Endothelial cell of umbilical vein (primary cell): ENCODE measurements at regions not wholly inside any gene's neighbourhood (a gene's known extent, or its start where the extent isn't known, plus 50 kb on each side); places are given as distances from the start of the nearest gene placed in this dataset. TPM values are rescaled to one million over a fixed set of nuclear protein-coding genes. Genes with fewer than 3 reads are reported as not detected.

ENCODE experiments used
- BruUV-seq: library from RNA; stranded (reverse); fragments of 400-500 nt; replicated peaks from 2 replicates; lab custom pipeline; 2021; lab: Mats Ljungman, UMichigan
- CTCF ChIA-PET: fragments of 300-600, 350-600 bp; sonication (Branson Sonifier 250); formaldehyde crosslinking; loops from one replicate; lab custom pipeline; 2021; ENCODE audit warnings: antibody characterized with exemption, inconsistent platforms; lab: Charles Lee
- POLR2A ChIA-PET: fragments of 300-600, 350-600 bp; sonication (Branson Sonifier 250); formaldehyde crosslinking; loops from one replicate; lab custom pipeline; 2021; ENCODE audit warnings: antibody characterized with exemption, inconsistent platforms; lab: Charles Lee
- DNase-seq: peaks from one replicate; pipeline ENCODE4 v3.0.0-alpha.2; 2011; ENCODE audit warnings: low read depth, low spot score
- FAIRE-seq: peaks from 2 replicates; lab custom pipeline; 2011; peaks lifted over from hg19 to GRCh38; lab: Jason Lieb, UNC
- H2AFZ ChIP-seq: 2 replicates; pipeline ENCODE4 v1.6.0; 2012; ENCODE audit warnings: low read depth, low read length, control low read depth, inconsistent platforms
- H3K27ac ChIP-seq: 2 replicates; pipeline ENCODE4 v1.5.1; 2011; ENCODE audit warnings: low read depth, mild to moderate bottlenecking, control low read depth, low read length, moderate library complexity; ENCODE audit not compliant: insufficient read depth
- H3K27me3 ChIP-seq, 2 experiments: 2 replicates each; pipeline versions ENCODE4 v1.6.0 to v1.6.1; 2011; ENCODE audit warnings: low read length in 2 of 2, mixed read lengths in 1 of 2; ENCODE audit not compliant: control insufficient read depth in 2 of 2, insufficient read depth in 2 of 2
- H3K36me3 ChIP-seq, 2 experiments: 2 replicates in 1 of 2; 3 replicates in 1 of 2; pipeline ENCODE4 v1.5.1; 2011; ENCODE audit warnings: low read length in 2 of 2, mild to moderate bottlenecking in 1 of 2, moderate library complexity in 1 of 2; ENCODE audit not compliant: control insufficient read depth in 2 of 2, insufficient read depth in 2 of 2; ENCODE audit errors: extremely low read depth in 1 of 2
- H3K4me1 ChIP-seq: 3 replicates; pipeline ENCODE4 v1.5.1; 2011; ENCODE audit warnings: mild to moderate bottlenecking, low read length; ENCODE audit not compliant: control insufficient read depth, insufficient read depth; ENCODE audit errors: extremely low read depth
- H3K4me2 ChIP-seq: 2 replicates; pipeline ENCODE4 v1.6.1; 2011; ENCODE audit warnings: low read length, control low read depth, mixed read lengths; ENCODE audit not compliant: insufficient read depth
- H3K4me3 ChIP-seq, 3 experiments: fragments of 200-600 bp in 1 of 3; sonication (generic), shearing (Covaris generic) in 1 of 3; replicated peaks in 1 of 3; 2 replicates each; pipeline ENCODE4 v1.5.1; 2011 to 2016; ENCODE audit warnings: control low read depth in 3 of 3, low read length in 3 of 3, mild to moderate bottlenecking in 2 of 3, inconsistent platforms in 1 of 3, low read depth in 1 of 3, moderate library complexity in 1 of 3; ENCODE audit not compliant: insufficient read depth in 1 of 3
- H3K79me2 ChIP-seq: 2 replicates; pipeline ENCODE4 v1.6.0; 2012; ENCODE audit warnings: low read length, inconsistent platforms; ENCODE audit not compliant: control insufficient read depth, insufficient read depth
- H3K9ac ChIP-seq: replicated peaks from 2 replicates; pipeline ENCODE3; 2011; ENCODE audit warnings: low read length, control low read depth; ENCODE audit not compliant: insufficient read depth; ENCODE audit errors: extremely low read depth
- H3K9me1 ChIP-seq: replicated peaks from 3 replicates; pipeline ENCODE4 v1.6.0; 2011; ENCODE audit warnings: mild to moderate bottlenecking, low read length; ENCODE audit not compliant: control insufficient read depth, insufficient read depth; ENCODE audit errors: extremely low read depth
- H3K9me3 ChIP-seq: replicated peaks from 2 replicates; pipeline ENCODE4 v1.5.1; 2012; ENCODE audit warnings: low read length, inconsistent platforms; ENCODE audit not compliant: control insufficient read depth, insufficient read depth
- H4K20me1 ChIP-seq: replicated peaks from 2 replicates; pipeline ENCODE3; 2011; ENCODE audit warnings: mild to moderate bottlenecking, low read length; ENCODE audit not compliant: control insufficient read depth, insufficient read depth; ENCODE audit errors: extremely low read depth
- EZH2 ChIP-seq: IDR thresholded peaks from 2 replicates; pipeline ENCODE4 v1.6.1; 2012; ENCODE audit warnings: borderline replicate concordance, low read depth, mild to moderate bottlenecking, moderate library complexity, low read length, inconsistent platforms; ENCODE audit not compliant: severe bottlenecking
- dilution Hi-C: fragments of 300-500 bp; cut with MboI; formaldehyde crosslinking; loops from one replicate; pipeline ENCODE4 v1.15.0; 2019; ENCODE audit warnings: low sequenced_read_pairs; ENCODE audit not compliant: extremely low pct_ligation_motif_present
- intact Hi-C: fragments of 100-400 bp; cut with micrococcal nuclease; formaldehyde crosslinking; loops from one replicate; pipeline ENCODE4 v1.10.0; 2022
- small RNA-seq: library from RNA; depleted of rRNA; stranded (forward); fragments of <200 nt; gene quantifications from one replicate; pipeline ENCODE3, GENCODE V24; 2012; ENCODE audit warnings: low replicate concordance, low read depth; ENCODE audit not compliant: insufficient read depth, insufficient read length
- TF ChIP-seq, protein P1 (sequence below), 2 donors: IDR thresholded peaks; 1 replicate in 1 of 2; 2 replicates in 1 of 2; pipeline ENCODE4 v1.5.1; 2011; ENCODE audit warnings: low read length in 2 of 2, mild to moderate bottlenecking in 2 of 2, moderate library complexity in 2 of 2, control low read depth in 1 of 2, inconsistent platforms in 1 of 2, low read depth in 1 of 2; ENCODE audit not compliant: insufficient read depth in 1 of 2; ENCODE audit errors: extremely low read depth in 1 of 2

DNA sequence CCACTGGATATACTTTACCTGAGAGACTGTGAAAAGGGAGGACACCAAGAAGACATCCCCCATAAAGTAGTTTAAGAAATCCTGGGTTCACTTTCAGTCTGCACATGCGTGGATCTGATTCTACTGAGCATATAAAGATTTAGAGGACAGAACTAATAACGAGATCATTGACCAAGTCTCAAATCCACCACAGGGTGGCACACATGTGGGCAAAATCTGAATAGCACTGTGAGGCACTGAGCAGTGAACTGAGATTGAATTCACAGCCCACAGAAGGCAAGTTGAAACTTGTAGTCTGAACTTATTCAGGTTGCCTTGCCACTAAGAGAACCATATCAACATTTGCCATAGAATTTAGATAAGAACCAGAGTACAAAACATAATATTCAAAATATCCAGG is 818.6 kb downstream of the GRID1 start:
- no peaks in the 10 kb centered on the region for H3K4me1 ChIP-seq
- H2AFZ ChIP-seq: no peak overlapping the region
- H3K27ac ChIP-seq: no peak overlapping the region
- H3K9me1 ChIP-seq: no peaks in the 10 kb centered on the region
- H3K9ac ChIP-seq: no peak overlapping the region
- H4K20me1 ChIP-seq: no peaks in the 10 kb centered on the region
- H3K9me3 ChIP-seq: no peaks in the 10 kb centered on the region
- H3K27me3 ChIP-seq: no peaks in the 10 kb centered on the region
- TF ChIP-seq, protein P1, sequence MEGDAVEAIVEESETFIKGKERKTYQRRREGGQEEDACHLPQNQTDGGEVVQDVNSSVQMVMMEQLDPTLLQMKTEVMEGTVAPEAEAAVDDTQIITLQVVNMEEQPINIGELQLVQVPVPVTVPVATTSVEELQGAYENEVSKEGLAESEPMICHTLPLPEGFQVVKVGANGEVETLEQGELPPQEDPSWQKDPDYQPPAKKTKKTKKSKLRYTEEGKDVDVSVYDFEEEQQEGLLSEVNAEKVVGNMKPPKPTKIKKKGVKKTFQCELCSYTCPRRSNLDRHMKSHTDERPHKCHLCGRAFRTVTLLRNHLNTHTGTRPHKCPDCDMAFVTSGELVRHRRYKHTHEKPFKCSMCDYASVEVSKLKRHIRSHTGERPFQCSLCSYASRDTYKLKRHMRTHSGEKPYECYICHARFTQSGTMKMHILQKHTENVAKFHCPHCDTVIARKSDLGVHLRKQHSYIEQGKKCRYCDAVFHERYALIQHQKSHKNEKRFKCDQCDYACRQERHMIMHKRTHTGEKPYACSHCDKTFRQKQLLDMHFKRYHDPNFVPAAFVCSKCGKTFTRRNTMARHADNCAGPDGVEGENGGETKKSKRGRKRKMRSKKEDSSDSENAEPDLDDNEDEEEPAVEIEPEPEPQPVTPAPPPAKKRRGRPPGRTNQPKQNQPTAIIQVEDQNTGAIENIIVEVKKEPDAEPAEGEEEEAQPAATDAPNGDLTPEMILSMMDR (IDR thresholded peaks at IDR 0.05; ENCODE audit: extremely low read depth in 1 of 2, insufficient read depth in 1 of 2, low read depth in 1 of 2, low read length in 2 of 2): peak; percentile 20 to 35
- no peak for TF ChIP-seq EZH2
- intact Hi-C loops (loop anchor here (1.0 to 5.0 kb wide), 3 partner anchors 94 to 1039 kb away; no protein-coding TSS in a partner anchor), dilution Hi-C loops (no loop called here)
- DNase-seq: peak; percentile 9
- CTCF ChIA-PET: no interaction called here
- peak; percentile 73 for FAIRE-seq
- H3K36me3 ChIP-seq: no peaks in the 10 kb centered on the region
- no peaks in the 10 kb centered on the region for H3K79me2 ChIP-seq
- H3K4me2 ChIP-seq: no peak overlapping the region
- no peak overlapping the region for H3K4me3 ChIP-seq
- BruUV-seq: no TSS peak
- POLR2A ChIA-PET: no interaction called here

Small RNA genes lying in the stretch of these regions (small RNA-seq; reads per million reads assigned to genes)
- gene RNU6-325P: not detected
